ENCODE measurements at regions not wholly inside any gene's neighbourhood (a gene's known extent, or its start where the extent isn't known, plus 50 kb on each side); places are given as distances from the start of the nearest gene placed in this dataset.
"Not testable (repeated sequence)": the region's sequence is repeated elsewhere in the genome, so short reads cannot be mapped to it uniquely, and the experiment has no call there.

DNA sequence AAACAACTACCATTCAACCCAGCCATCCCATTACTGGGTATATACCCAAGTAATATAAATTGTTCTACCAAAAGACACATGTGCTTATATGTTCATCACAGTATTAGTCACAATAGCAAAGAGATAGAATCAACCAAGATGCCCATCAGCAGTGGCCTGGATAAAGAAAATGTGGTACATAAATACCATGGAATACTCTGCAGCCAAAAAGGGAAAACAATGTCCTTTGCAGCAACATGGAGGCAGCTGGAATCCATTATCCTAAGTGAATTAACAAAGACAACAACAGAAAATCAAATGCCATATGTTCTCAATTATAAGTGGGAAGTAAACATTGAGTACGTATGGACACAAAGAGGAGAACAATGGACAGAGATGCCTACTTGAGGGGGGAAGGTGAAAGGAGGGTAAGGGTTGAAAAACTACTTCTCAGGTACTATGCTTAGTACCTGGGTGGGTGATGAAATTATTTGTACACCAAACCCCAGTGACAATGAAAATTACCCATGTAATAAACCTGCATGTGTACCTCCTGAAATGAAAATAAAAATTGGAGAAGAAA, 632.1 kb upstream of the AADAT start:
- DNase-seq (ENCODE audit: low read depth, low spot score), result no peak

DNA sequence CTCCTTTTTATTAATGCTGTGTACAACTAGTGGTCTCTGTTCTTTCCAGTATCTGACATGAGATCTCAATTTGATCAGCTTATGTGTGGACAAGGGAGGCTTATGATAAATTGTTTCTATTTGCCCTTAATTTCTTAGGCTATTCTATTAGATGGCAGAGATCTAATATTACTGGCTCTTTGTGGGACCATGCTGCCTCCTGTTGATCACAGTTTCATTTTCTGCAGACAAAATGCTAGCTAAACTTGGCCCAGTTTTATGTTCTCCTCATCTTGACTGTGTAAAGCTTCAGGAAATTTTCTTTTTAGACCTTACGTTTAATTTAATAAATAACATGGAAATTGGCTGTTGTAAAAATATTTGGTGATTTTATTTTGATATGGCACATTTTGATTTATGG, 627.1 kb upstream of the AADAT start:
- DNase-seq (ENCODE audit: low read depth, low spot score), result no peak

DNA sequence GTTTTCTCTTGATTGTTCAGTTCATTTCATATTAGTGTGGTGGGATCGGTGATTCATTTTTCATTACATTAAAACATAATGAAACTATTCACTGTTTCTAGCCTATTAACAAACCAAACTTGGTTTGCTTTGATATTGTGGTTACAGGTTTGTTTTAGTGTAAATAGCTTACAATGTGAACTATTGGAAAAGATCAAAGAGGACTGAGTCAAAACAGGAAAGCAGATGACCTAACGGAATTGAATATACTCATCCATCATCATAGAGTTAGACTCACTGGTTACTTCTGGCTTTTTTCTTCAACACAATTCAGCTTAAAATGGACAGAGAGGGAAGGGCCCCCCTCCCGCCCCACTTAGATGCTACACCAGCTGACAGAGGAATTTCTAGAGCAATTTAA, 616.2 kb upstream of the AADAT start:
- no peak for DNase-seq (ENCODE audit: low read depth, low spot score)

DNA sequence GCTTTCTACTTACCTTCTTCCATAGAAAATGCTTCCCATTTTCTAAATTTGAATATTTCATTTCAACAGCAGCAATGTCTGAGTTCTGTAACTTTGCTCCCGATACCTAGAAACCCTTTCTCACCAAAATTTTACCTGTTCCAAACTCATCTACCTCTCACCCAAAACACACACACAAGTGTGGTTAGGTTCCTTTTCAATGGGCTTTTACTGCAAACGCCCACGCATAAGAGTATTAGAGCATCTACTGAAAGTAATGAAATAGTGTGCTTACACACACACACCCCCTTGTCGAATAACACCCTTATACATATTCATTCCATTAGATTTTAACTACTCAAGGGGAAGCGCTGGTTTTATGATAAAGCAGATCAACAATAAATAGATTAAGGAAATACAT, 610.3 kb upstream of the AADAT start:
- no peak for DNase-seq (ENCODE audit: low read depth, low spot score)

DNA sequence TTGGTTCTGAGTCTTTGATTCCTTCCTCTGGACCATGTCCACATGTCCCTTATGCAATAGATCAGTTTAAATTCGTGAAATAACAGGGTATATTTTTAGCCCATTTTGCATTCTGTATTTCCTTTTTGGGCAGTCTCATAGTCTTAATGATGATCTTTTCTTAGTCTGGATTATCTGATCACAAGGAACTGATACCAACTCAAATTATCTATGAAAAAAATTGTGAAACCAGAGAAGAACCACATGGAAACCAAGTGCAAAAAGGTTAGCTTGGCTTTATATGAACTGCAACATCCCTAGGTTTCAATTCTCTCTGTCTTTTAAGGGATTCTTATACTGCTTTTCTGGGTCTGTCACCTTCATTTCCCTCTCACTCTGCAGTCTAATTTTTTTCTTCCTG, 608.6 kb upstream of the AADAT start:
- DNase-seq (ENCODE audit: low read depth, low spot score), result no peak

DNA sequence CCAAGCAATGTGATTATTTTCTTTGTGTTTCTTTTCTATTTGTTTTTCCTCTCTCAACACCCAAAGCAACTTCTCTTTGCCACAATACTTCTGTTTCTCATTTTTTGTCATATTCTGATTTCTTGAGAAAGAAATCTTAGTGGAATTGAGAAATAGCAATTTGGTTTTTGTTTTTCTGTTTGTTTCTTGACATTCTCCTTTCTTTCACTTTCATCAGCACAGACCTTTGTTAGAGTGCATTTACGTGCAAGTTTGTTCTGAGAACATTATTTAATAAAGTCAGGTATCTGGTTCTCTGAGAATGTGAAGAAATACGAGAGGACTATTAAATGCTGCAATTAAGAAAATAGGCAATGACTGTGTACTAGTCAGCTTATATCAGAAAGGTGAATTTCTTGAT, 608.1 kb upstream of the AADAT start:
- no peak for DNase-seq (ENCODE audit: low read depth, low spot score)

DNA sequence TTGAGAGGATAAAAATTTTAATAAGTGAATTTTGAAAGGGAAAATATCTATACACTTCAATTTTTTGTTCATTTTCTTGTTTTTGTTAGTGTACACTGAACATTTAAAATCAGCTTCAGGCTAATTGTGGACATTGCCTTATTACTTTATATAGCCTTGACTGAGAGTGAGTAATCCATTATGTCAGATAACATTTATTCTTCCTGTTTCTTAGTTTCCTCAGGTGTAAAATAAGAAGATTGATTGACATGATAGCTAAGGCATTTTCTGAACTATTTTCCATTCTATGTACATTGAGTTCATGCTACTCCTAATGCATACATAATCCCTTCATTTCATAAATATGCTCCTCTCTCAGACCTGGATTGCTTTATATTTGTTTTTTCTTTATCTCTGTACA, 607.3 kb upstream of the AADAT start:
- DNase-seq (ENCODE audit: low read depth, low spot score), result no peak

DNA sequence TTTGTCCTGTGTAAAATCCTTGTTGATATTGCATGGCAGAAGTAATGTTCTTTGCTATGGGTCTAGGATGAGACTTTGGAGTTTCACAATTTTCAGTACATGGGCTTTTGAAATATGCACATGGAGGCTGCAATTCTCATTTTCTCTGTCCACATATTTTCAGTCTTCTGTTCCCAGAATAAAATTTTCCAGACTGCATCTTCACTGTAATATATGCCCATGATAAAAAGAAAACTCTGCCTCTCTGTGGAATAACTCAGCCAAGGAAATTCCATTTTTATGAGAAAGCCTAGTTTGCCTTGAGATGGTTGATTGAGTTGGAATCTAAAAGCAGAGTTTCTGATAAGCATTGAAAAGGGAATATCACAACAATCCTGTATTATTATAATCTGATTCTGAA, 601.4 kb upstream of the AADAT start:
- DNase-seq (ENCODE audit: low read depth, low spot score), result no peak

DNA sequence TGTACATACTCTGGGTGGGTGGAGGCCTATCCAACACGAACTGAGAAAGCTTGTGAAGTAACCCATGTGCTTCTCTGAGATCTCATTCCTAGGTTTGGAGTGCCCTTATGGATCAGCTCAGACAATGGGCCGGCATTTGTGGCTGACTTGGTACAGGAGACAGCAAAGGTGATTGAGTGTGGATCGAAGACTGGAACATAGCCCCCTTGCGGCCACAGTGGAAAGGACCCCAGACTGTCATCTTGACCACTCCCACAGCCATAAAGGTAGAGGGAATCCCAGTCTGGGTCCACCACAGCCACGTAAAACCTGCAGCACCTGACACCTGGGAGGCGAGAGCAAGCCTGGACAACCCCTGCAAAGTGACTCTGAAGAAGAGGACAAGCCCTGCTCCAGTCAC, 598.0 kb upstream of the AADAT start:
- no peak for DNase-seq (ENCODE audit: low read depth, low spot score)

DNA sequence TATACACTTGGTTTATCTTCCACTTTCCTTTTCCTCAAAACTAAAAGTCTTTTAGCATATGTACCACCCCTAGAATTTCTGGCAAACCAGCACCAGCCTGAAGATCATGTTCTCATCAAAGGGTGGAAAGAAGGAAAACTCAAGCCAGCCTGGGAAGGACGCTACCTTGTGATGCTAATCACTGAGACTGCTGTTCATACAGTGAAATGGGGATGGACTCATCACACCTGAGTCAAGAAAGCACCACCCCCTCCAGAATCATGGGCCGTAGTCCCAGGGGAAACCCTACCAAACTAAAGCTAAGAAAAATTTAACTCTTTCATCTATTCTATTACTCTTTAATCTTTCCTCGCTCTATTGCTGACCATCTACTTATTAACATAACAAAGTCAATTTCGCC, 595.9 kb upstream of the AADAT start:
- DNase-seq (ENCODE audit: low read depth, low spot score), result not testable (repeated sequence)

DNA sequence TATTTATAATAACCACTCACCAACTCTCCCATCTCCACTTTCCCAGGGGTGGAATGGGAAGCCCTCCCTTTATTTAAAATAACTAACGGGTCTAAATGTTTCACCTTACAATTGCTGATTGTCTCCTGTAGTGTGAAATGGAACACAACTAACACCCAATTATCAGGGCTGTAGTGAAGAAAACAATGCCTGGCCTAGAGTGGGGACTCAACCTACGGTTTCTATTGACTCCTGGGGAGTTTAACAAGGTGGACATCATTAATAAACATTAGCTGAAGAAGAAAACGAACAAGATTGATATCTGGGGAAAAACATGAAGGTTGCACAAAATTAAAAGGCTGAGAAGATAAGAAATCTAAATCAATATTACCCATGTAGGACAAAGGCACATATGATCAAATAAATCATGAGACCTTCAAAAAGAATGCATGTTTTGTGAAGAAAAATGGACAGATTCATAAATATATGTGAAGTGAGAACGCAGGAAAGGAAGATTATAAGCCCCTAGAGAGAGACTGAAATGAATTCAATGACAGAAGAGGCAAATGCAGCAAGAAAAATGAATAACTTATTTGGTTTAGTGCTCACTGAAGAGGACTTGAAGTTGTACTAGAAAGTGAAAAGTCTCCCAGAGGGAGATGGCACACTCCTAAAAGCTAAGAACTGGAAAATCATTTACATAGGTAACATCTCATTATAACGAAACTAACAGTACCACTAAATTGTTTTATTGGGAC, 593.0 kb upstream of the AADAT start:
- no peak for DNase-seq (ENCODE audit: low read depth, low spot score)

DNA sequence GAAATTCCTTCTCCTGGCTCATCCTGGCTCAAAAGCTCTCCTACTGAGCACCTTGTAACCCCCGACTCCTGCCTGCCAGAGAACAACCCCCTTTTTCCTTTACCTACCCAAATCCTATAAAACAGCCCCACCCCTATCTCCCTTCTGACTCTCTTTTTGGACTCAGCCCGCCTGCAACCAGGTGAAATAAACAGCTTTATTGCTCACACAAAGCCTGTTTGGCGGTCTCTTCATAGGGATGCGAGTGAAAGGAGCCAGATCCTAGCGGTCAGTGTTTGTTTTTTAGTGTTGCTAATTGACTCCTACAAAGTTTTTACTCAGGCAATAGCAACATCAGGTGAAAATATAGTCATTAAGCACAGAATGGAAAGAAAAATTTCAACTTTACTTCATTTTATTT, 592.3 kb upstream of the AADAT start:
- not testable (repeated sequence) for DNase-seq (ENCODE audit: low read depth, low spot score)

DNA sequence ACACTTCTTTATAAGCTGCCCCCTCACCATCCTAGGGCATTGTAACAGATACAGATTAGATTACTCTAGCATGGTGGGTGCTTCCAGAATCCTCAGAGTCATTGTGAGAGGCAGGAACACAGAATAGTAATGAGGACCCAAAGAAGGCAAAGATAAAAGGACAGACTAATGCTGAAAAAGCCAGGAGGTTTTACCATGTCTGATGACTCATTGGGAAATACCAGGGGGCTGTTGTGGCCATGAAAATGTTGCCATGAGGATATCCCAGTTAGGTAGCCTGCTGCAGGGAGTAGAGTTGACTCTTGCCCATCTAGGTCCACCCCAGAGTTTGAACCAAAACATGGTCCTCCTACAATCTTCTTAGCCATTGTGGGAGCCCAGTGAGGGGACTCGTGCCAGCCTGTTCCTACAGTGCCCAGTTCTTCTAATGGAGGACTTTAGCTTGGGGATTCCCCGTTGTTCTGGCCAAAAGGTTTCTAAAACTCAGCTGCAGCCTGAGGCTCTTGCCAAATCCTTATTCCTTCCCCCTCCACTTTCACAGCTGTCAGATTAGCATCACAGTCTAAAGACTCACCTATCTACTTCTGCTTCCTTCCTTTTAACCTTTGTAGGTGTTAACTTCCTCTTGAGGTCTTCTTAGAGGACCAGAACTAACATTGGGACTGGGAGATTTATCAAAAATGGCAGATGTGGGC, 586.0 kb upstream of the AADAT start:
- no peak for DNase-seq (ENCODE audit: low read depth, low spot score)

DNA sequence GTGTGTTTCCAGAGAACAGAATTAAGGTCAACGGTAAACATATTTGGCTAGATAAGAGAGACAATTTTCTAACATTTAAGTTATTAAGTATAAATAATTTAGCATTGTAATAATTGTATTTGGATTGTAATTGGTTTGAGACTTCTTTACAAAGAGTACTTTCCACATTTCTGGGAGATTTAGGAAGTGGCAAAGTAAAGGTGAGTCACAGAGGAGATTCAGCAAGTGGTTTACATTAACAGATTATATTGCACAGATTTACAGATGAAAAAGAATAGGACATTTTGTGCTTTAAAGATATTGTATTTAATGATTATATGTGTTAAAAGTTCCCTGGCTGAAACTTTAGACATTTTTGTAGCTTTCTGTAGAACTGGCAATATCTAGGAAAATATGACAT, 584.4 kb upstream of the AADAT start:
- no peak for DNase-seq (ENCODE audit: low read depth, low spot score)

DNA sequence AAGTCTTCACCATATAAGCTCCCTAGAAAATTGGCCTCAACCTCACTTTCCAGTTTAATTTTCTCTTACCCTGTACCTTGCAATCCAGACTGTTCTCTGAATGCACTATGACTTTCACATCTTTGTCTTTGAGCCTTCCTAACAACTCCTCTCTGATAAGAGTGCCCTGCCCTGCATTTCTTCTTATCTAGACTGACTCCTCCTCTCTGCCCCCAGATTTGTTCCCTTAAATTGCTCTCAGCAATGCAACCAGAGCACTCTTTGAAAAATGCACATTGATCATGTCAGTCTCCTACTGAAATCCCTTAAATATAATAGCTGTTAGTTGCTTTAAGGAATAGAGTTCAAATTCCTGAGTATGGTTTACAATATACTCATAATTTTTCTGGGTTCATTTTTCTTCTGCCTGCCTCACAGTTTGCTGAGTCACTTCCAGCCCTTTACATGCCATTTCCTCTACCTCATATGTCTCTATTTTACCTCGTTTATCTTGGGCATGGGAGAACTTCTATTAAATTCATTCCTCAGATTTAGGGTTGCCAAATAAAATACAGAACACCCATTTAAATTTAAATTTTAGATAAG, 582.7 kb upstream of the AADAT start:
- no peak for DNase-seq (ENCODE audit: low read depth, low spot score)

DNA sequence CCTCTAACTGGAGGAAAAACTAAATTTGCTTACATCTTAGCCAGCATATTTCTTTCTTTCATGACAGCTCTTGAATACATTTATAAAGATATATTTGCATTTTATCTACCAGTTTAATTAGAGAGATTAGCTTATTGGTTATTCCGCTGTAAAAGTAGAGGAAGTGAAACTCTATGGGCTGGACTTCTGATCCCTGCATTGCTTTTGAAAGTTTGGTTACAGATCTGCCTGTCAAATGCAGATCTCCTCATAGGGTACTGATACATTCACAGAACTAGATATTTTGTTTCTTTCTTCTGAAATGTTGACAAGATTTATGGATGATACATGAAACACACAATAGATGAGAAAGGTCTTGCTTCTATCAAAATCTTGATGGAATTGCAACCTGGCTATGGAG, 581.4 kb upstream of the AADAT start:
- no peak for DNase-seq (ENCODE audit: low read depth, low spot score)

DNA sequence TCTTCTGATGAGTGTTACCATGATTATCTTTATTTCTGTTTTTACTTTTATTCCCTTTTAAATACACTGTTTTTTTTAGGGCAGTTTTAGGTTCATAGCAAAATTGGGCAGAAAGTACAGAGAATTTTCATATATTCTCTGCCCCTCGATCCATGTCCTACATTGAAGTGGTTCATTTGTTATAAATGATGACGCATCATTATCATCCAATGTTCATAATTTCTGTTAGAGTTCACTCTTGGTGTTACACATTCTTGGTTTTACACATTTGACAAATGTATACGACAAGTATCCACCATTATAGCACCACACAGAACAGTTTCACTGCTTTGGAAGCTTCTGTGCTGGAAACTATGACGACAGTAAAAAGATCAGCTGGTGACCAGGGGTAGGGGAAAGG, 578.1 kb upstream of the AADAT start:
- DNase-seq (ENCODE audit: low read depth, low spot score), result no peak

DNA sequence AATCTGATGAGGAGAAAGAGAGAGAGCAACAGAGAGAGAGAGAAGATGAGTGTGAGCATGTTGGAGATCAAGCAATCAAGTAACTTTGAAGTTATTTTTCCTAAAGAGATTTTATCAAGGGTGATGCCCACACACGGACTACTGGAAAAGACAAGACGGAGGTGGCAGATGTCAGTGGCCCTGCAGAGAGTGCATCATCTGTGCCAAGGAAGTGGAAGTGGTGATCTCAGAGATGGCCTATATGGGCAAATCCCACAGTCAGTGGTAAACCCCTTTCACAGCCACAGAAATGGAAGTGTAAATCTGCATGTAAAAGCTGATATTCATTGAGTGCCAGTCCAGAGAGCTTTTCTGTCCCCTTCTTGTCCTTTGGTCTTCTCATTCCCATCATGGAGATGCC, 577.2 kb upstream of the AADAT start:
- DNase-seq (ENCODE audit: low read depth, low spot score), result no peak

DNA sequence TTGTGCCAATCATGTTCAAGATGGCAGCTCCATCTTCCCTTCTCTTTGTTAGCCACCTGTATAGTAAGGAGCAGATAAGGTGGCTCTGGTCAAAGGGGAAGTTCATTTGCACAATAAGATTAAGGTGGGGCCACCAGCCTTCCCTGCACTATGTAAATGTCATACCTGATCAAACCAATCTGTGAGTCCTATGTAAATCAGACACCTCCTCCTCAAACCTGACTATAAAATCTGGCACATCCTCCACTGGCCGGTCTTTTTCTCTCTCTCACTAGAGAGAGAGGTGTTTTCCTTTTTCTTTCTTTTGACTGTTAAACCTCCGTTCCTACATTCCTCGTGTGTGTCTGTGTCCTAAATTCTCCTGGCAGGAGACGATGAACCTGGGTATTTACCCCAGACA, 572.5 kb upstream of the AADAT start:
- no peak for DNase-seq (ENCODE audit: low read depth, low spot score)

DNA sequence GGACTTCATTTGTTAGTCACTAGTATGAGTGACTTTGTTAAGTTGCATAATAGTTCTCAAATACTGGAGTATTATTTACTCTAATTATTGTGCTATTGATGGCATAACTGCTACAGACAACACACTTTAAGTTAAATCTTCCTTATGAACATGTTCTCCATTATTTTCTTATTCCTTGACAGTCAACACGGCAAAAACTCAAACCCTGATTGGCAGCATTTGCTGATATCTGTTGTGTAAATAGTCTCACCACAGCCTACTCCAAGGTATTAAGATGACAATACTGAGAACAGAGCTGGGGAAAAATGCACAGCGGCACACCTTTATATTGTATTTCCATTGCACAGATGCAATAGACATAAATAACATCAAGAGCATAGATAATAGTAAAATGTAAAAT, 568.0 kb upstream of the AADAT start:
- DNase-seq (ENCODE audit: low read depth, low spot score), result no peak

DNA sequence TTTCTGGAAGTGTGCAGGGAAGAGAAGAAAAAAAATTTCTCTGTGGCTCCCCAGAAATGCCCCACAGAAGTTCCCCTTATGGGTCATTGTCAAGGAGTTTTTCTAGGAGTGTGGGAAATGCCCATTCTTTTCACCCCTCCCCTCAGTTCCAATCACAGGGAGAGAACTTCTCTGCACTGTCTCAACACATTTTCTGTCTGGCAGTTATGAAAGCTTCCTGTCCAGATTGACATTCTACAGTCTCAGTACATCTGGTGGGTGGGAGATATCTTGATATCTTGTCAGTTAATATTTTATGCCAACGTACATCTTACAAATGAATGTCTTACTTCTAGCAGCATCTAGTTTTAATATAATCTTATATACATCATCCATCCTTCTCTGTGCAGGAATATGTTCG, 566.8 kb upstream of the AADAT start:
- DNase-seq (ENCODE audit: low read depth, low spot score), result no peak

DNA sequence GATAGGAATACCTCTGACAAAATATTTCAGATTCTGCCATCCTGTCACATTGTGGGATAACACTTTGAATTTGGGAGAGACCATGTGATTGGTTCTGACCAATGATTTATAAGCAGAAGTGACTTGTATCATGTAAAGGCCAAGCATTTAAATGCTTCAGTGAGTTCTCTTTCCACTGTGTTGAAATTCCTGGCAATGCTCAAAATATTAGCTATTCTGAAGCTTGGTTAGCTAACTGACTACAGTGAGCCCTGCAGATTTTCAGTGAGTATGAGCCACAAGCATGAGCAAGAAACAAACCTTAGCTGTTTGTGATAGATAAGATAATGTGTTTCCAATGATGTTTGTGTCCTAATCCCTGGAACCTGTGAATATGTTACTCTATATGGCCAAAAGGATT, 562.8 kb upstream of the AADAT start:
- no peak for DNase-seq (ENCODE audit: low read depth, low spot score)

DNA sequence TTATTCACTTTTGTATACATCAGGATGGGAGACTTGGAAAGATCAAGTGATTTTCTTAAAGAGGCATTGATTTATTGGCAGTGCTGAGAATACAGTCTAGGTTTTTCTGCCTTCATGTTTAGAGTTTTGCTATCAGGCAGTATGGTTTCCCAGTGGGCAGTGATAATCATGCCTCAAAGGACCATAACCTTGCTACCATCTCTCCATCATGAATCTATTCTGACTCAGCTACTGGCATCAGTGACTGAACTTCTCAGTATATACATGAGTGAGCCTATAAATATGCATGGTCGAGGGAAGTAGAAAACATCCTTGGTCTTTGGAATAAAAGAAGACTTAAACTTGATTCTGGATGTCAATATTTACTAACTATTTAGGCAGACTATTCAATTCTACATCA, 562.0 kb upstream of the AADAT start:
- no peak for DNase-seq (ENCODE audit: low read depth, low spot score)
